SKM-1 (cell line): ENCODE measurements at regions not wholly inside any gene's neighbourhood (a gene's known extent, or its start where the extent isn't known, plus 50 kb on each side); places are given as distances from the start of the nearest gene placed in this dataset.

Experiments
- DNase-seq: peaks from one replicate; lab custom pipeline; 2025; ENCODE audit not compliant: unreplicated experiment; lab: John Stamatoyannopoulos, UW

- no peak for DNase-seq
Measured at GRCh38 chr2:212626371-212626918, 87.8 kb upstream of the ERBB4 start.

GRCh38 chr2:212619954-212620353, 81.4 kb upstream of the ERBB4 start:
- DNase-seq, result no peak

DNA sequence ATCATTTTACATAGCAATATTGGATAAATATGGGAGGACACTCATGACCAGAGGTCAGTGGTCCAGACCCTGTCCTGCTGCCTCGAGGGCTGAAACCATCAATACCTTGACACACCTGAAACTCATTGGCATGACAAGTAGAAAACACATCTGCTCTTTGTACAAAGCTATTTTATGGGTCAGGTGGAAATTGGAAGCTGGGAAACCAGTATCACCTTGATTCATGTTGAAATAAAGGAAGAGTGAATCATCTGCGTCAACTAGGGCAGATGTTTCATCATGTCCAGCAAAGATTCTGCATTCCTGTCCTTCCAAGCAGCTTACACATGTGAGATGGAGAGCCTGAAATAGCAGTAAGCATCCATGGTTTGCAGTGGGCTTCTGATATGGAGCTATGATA, 80.0 kb upstream of the ERBB4 start:
- DNase-seq, result no peak

- no peak for DNase-seq
Measured at GRCh38 chr2:212610872-212611425, 72.3 kb upstream of the ERBB4 start.

GRCh38 chr2:212609479-212609878, 70.9 kb upstream of the ERBB4 start:
- DNase-seq, result no peak

DNA sequence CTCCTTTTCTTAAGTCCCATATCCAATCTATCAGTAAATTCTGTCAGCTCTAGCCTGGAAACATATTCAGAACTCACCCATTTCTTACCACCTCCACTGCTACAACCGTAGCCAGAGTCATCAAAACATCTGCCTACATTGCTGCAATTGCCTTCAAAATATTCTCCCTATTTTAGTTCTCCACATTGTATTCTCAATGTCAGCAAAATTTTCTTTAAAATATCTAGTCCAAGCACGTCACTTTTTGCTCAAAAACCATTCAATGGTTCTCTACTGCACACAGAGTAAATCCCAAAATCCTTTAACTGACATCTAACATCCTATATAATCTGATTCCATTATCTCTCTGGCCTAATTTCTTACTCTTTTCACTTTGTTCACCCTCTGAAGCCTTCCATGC, 68.5 kb upstream of the ERBB4 start:
- no peak for DNase-seq

DNA sequence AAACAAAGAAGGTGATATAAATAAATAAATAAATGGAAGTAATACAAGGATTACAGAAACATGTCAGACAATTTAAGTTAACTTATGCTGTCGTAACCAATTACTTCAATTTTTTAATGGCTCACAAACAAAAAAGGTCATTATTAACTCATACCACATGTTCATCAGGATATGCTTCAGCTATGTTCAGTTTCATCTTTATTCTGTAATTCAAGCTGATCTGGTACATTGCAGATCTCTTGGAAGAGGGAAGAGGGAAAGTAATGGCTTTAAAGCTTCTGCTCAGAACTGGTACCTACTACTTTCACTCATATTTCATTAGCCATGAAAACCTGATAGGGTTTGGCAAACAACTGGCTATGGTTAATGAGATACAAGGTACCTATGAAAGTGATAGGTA, 67.6 kb upstream of the ERBB4 start:
- DNase-seq, result no peak

DNA sequence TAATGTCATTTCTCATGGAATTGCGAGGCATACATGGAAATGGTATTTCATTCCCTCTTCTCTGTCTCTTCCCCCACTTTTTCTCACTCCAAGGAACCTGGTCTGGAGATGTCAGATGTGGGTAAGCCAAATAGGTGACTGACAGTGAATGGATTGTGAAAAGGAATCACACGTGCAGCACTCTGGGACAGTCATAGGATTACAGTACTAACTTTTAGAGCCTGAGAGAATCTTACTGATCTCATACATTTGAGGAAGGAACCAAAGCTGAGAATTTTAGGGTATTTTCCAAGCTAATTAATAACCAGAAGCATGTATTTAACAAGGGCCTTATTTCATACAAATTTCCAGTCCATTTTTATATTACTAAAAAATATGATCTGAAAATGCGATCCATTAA, 58.1 kb upstream of the ERBB4 start:
- no peak for DNase-seq

DNA sequence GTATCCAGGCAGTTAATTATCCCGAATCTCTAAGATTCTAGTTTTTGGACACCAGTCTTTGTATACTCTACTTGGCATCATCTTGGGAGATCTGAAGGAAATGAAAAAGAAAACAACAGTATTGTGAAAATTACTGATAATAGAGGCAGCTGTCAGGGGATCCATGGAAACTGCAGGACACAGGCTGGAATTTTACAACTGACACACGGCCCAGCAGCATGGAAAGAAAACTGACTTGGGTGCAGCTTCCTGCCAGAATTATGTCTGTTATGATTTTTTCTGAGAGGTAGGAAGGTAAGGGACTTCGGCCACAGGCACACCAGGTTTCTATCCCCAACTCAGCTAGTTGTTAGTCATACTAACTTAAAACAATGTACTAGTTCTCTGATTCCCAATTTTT, 57.7 kb upstream of the ERBB4 start:
- DNase-seq, result no peak

GRCh38 chr2:212595036-212595654, 56.5 kb upstream of the ERBB4 start:
- no peak for DNase-seq

DNA sequence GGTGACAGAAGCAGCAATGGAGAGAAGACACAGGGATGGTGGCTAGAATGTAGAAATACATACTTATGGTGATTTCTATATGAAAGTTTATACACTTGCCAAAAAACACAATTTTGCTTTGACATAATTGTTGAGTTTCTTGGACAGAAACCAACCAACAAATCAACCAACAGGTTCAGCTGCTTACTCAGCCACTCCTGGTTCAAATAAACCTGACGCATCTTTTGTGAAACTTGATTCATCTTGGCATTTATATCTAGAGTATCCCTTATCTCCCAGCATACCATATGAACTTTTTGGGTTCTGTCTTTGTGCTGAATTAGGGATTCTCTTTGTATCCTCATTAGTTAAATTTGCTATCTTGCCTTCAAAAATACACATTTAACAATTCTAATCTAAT, 54.1 kb upstream of the ERBB4 start:
- DNase-seq, result no peak
